ENCODE measurements at regions not wholly inside any gene's neighbourhood (a gene's known extent, or its start where the extent isn't known, plus 50 kb on each side); places are given as distances from the start of the nearest gene placed in this dataset.

- no CpG with 5 or more reads among the region's 1 CpG for WGBS, 2 experiments (ENCODE audit: extremely low coverage in 2 of 2, insufficient read length in 1 of 2)
- H3K4ac ChIP-seq (ENCODE audit: low read depth, low read length): no peak overlapping the region
- H3K36me3 ChIP-seq (ENCODE audit: control insufficient read depth, insufficient read depth, low read length): no peaks in the 10 kb centered on the region
- H3K9ac ChIP-seq (ENCODE audit: low read depth, low read length): no peak overlapping the region
- no peak overlapping the region for H2BK20ac ChIP-seq (ENCODE audit: low read depth, low read length)
- no peak overlapping the region for H3K23ac ChIP-seq (ENCODE audit: low read depth, low read length)
- no peak overlapping the region for H3K4me3 ChIP-seq (ENCODE audit: insufficient read depth, low read depth, low read length)
- no peak overlapping the region for H2BK5ac ChIP-seq (ENCODE audit: low read depth, low read length, poor library complexity, severe bottlenecking)
- no peak for TF ChIP-seq CTCF (conservative IDR thresholded peaks at IDR 0.05; ENCODE audit: low read depth, low read length)
- TF ChIP-seq NFE2L2 (IDR thresholded peaks at IDR 0.05; ENCODE audit: low read depth, low read length): no peak
- TF ChIP-seq MXI1 (IDR thresholded peaks at IDR 0.05; ENCODE audit: borderline replicate concordance, low read depth, low read length): no peak
- TF ChIP-seq, protein P1, sequence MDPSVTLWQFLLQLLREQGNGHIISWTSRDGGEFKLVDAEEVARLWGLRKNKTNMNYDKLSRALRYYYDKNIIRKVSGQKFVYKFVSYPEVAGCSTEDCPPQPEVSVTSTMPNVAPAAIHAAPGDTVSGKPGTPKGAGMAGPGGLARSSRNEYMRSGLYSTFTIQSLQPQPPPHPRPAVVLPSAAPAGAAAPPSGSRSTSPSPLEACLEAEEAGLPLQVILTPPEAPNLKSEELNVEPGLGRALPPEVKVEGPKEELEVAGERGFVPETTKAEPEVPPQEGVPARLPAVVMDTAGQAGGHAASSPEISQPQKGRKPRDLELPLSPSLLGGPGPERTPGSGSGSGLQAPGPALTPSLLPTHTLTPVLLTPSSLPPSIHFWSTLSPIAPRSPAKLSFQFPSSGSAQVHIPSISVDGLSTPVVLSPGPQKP (IDR thresholded peaks at IDR 0.05; ENCODE audit: borderline replicate concordance, low read depth, low read length): no peak
- no peak for TF ChIP-seq FOS (IDR thresholded peaks at IDR 0.05; ENCODE audit: low read depth, low read length)
- no peak for TF ChIP-seq SMC3 (IDR thresholded peaks at IDR 0.05; ENCODE audit: low read depth, low read length)
- TF ChIP-seq RCOR1 (IDR thresholded peaks at IDR 0.05; ENCODE audit: insufficient replicate concordance, low read length): no peak
- no peak for TF ChIP-seq RAD21 (IDR thresholded peaks at IDR 0.05; ENCODE audit: low read length)
- no peak for TF ChIP-seq BHLHE40 (IDR thresholded peaks at IDR 0.05; ENCODE audit: low read depth, low read length)
- no peak for TF ChIP-seq CHD1 (IDR thresholded peaks at IDR 0.05; ENCODE audit: low read depth, low read length)
- TF ChIP-seq MAZ (IDR thresholded peaks at IDR 0.05; ENCODE audit: borderline replicate concordance, low read depth, low read length): no peak
- no peak for TF ChIP-seq MAFK (IDR thresholded peaks at IDR 0.05; ENCODE audit: low read depth, low read length)
- TF ChIP-seq CEBPB (IDR thresholded peaks at IDR 0.05; ENCODE audit: low read depth, low read length): no peak
- no peak for TF ChIP-seq POLR2A (IDR thresholded peaks at IDR 0.05; ENCODE audit: low read depth, low read length)
- TF ChIP-seq, protein P2, sequence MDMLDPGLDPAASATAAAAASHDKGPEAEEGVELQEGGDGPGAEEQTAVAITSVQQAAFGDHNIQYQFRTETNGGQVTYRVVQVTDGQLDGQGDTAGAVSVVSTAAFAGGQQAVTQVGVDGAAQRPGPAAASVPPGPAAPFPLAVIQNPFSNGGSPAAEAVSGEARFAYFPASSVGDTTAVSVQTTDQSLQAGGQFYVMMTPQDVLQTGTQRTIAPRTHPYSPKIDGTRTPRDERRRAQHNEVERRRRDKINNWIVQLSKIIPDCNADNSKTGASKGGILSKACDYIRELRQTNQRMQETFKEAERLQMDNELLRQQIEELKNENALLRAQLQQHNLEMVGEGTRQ (IDR thresholded peaks at IDR 0.05; ENCODE audit: low read depth, low read length): no peak
- no peak for TF ChIP-seq RFX5 (IDR thresholded peaks at IDR 0.05; ENCODE audit: low read depth, low read length)
- H4K8ac ChIP-seq (ENCODE audit: low read depth in 2 of 2, low read length in 2 of 2): no peak overlapping the region
- DNase-seq (no peak), ATAC-seq (ENCODE audit: low read depth) (no peak)
- no peaks in the 10 kb centered on the region for H4K20me1 ChIP-seq (ENCODE audit: insufficient read depth, low read length)
- no peaks in the 10 kb centered on the region for H3K27me3 ChIP-seq (ENCODE audit: control insufficient read depth, insufficient read depth, low read length)
- H3K18ac ChIP-seq (ENCODE audit: low read depth, low read length): no peak overlapping the region
- no peak overlapping the region for H2AFZ ChIP-seq (replicated peaks; ENCODE audit: low read length, poor library complexity)
- intact Hi-C loops (cut with micrococcal nuclease) (no loop called here), dilution Hi-C loops (cut with HindIII; ENCODE audit: low sequenced_read_pairs, unreplicated experiment) (no loop called here), in situ Hi-C loops (cut with MboI; ENCODE audit: low sequenced_read_pairs) (no loop called here)
- no peaks in the 10 kb centered on the region for H3K79me1 ChIP-seq (ENCODE audit: low read depth in 1 of 2, low read length in 2 of 2)
- no peak overlapping the region for H3K4me2 ChIP-seq (ENCODE audit: low read depth, low read length)
- no peaks in the 10 kb centered on the region for H3K9me1 ChIP-seq (ENCODE audit: insufficient read depth, low read length)
- no peak overlapping the region for H2AK5ac ChIP-seq (ENCODE audit: low read depth, low read length)
- H2BK120ac ChIP-seq (ENCODE audit: low read depth, low read length): no peak overlapping the region
- peaks cover 12% of the 10 kb centered on the region for H3K9me3 ChIP-seq (ENCODE audit: control insufficient read depth, insufficient read depth, low read length)
- no peak overlapping the region for H3K56ac ChIP-seq (ENCODE audit: extremely low read depth, insufficient read depth, low read length)
- H2BK15ac ChIP-seq (ENCODE audit: low read depth, low read length): no peak overlapping the region
- CTCF ChIA-PET: no interaction called here
- H3K27ac ChIP-seq (ENCODE audit: insufficient read depth, low read length): no peak overlapping the region
- no peak overlapping the region for H3K14ac ChIP-seq (replicated peaks; ENCODE audit: low read depth, low read length)
- POLR2A ChIA-PET (ENCODE audit: unreplicated experiment): no interaction called here
- H4K91ac ChIP-seq (ENCODE audit: insufficient read depth, low read depth, low read length): no peak overlapping the region
- no peaks in the 10 kb centered on the region for H3K4me1 ChIP-seq (ENCODE audit: control insufficient read depth, insufficient read depth, low read length)
- BruUV-seq (replicated peaks): no TSS peak
- no peak overlapping the region for H2AK9ac ChIP-seq (replicated peaks; ENCODE audit: low read depth, low read length, poor library complexity)
- no peak overlapping the region for H4K5ac ChIP-seq (ENCODE audit: low read depth, low read length)
These were observed 592.4 kb downstream of the KIF4B start for GRCh38 chr5:155605920-155606319.
